ENCODE measurements at regions not wholly inside any gene's neighbourhood (a gene's known extent, or its start where the extent isn't known, plus 50 kb on each side); places are given as distances from the start of the nearest gene placed in this dataset.

DNA sequence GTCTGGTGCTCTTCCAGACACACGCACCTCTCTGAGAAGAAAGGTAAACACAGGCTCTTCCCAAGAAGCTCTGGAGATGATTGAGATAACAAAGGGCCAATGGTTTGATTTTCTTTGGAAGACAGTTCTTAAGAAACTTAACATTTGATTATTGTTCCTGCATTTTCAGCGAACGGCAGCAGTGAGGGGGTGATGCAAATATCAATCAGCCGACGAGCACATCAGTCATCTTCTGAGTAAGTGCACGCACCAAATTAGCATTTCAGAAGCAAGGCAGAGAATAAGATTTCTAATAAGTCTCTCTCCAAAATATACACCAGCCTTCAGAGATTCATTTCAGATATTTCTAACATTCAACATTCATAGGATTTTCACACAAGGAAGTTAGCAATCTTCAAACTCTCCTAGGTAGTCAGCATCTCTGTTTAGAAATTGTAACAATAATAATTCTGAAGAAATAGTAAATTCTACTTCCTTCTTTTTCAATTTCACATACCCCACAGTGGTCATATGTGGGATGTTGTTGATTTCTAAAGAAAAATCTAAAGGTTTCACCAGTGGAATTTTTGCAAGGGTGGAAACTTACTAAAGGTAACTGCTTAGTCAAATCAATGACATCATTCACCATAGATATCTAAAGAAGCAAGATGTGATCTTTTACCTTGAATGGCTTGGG, 250.3 kb downstream of the SEC61B start:
- TF ChIP-seq, protein P1, sequence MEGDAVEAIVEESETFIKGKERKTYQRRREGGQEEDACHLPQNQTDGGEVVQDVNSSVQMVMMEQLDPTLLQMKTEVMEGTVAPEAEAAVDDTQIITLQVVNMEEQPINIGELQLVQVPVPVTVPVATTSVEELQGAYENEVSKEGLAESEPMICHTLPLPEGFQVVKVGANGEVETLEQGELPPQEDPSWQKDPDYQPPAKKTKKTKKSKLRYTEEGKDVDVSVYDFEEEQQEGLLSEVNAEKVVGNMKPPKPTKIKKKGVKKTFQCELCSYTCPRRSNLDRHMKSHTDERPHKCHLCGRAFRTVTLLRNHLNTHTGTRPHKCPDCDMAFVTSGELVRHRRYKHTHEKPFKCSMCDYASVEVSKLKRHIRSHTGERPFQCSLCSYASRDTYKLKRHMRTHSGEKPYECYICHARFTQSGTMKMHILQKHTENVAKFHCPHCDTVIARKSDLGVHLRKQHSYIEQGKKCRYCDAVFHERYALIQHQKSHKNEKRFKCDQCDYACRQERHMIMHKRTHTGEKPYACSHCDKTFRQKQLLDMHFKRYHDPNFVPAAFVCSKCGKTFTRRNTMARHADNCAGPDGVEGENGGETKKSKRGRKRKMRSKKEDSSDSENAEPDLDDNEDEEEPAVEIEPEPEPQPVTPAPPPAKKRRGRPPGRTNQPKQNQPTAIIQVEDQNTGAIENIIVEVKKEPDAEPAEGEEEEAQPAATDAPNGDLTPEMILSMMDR (IDR thresholded peaks at IDR 0.05) = no peak
- H3K4me3 Mint-ChIP-seq (ENCODE audit: unreplicated experiment) = no peak overlapping the region
- H3K4me1 Mint-ChIP-seq (ENCODE audit: low read depth) = peaks cover 3% of the 10 kb centered on the region
- H3K36me3 Mint-ChIP-seq (ENCODE audit: low read depth) = peaks cover 2% of the 10 kb centered on the region
- DNase-seq (ENCODE audit: low spot score) = no peak
- H3K9me3 Mint-ChIP-seq (ENCODE audit: low read depth) = peaks cover 2% of the 10 kb centered on the region
- peaks cover 3% of the 10 kb centered on the region for H3K27me3 Mint-ChIP-seq (ENCODE audit: low read depth)
- H3K27ac Mint-ChIP-seq (ENCODE audit: unreplicated experiment) = no peak overlapping the region

DNA sequence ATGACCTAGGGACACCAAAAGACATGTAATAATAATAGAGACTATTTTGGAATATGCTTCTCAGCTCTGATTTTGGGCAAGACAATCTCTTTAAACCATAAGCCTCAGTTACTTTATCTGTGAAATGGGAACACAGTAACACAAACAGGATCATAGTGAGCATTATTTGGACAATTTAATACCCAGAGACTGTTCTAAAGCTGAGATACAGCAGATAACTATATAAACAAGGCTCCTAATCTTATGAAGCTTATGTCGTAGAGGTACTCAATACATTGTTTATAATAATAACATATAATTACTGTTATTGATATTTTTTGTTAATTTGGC, 250.8 kb downstream of the SEC61B start:
- peaks cover 3% of the 10 kb centered on the region for H3K27me3 Mint-ChIP-seq (ENCODE audit: low read depth)
- no peak for DNase-seq (ENCODE audit: low spot score)
- H3K36me3 Mint-ChIP-seq (ENCODE audit: low read depth) = no peaks in the 10 kb centered on the region
- no peak overlapping the region for H3K27ac Mint-ChIP-seq (ENCODE audit: unreplicated experiment)
- H3K9me3 Mint-ChIP-seq (ENCODE audit: low read depth) = peaks cover 2% of the 10 kb centered on the region
- no peak overlapping the region for H3K4me3 Mint-ChIP-seq (ENCODE audit: unreplicated experiment)
- TF ChIP-seq, protein P1 (IDR thresholded peaks at IDR 0.05) = no peak
- peaks cover 3% of the 10 kb centered on the region for H3K4me1 Mint-ChIP-seq (ENCODE audit: low read depth)

DNA sequence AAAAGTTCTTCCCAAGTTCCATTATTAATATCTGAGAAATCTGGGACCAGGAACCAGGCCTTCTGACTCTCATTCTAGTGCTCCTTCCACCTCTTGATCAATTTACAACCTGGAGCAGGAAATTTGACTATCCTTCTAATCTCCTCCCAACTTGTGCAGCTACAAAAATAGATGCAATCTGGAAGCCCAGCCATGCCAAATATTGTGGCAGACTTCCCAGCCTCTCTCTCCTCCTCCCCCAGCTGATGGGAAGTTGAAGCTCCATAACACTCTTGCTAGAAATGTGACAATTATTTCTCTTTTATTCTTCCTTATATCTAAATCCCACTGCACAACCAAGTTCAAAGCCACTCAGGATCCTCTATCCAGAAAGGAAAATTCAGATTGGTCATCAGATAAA, 252.1 kb downstream of the SEC61B start:
- Mint-ChIP-seq H3K27me3 (ENCODE audit: low read depth) (peaks cover 3% of the 10 kb centered on the region), H3K4me1 (ENCODE audit: low read depth) (peaks cover 3% of the 10 kb centered on the region), H3K4me3 (ENCODE audit: unreplicated experiment) (no peak overlapping the region), H3K9me3 (ENCODE audit: low read depth) (no peaks in the 10 kb centered on the region), H3K36me3 (ENCODE audit: low read depth) (no peaks in the 10 kb centered on the region), H3K27ac (ENCODE audit: unreplicated experiment) (no peak overlapping the region)
- TF ChIP-seq, protein P1 (IDR thresholded peaks at IDR 0.05) = no peak
- no peak for DNase-seq (ENCODE audit: low spot score)

DNA sequence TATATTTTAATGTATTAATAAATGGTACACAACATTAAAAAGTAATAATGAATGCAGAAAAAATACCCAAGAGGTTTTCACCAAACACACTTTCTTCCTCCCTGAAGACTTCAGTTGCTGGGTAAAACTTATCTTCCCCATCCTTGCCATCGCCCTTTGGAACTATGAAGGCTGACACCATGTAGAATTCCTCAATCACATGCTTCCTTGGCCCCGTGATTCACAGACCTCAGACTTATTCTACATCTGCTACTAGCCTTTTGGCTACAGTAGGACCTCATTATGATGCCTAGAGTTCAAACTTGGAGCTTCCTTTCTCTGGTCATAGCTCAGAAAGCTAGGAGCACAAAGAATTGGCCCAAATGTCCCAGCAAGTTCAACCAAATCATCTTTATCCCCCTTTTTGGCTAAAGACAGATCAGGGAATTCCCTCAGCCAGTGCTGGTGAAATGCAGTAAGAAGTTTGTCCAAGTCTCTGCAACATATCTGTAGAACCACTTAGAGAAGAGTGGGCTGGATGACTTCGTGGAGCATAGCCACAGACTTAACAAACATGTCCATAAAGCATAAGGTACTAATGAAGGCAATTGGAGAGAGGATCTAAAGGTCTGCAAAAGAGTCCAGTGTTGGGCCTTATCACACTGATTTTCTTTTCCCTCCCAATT, 253.5 kb downstream of the SEC61B start:
- Mint-ChIP-seq H3K27me3 (ENCODE audit: low read depth) (peaks cover 3% of the 10 kb centered on the region), H3K27ac (ENCODE audit: unreplicated experiment) (no peak overlapping the region), H3K36me3 (ENCODE audit: low read depth) (no peaks in the 10 kb centered on the region), H3K9me3 (ENCODE audit: low read depth) (no peaks in the 10 kb centered on the region), H3K4me3 (ENCODE audit: unreplicated experiment) (no peak overlapping the region), H3K4me1 (ENCODE audit: low read depth) (peaks cover 3% of the 10 kb centered on the region)
- TF ChIP-seq, protein P1 (IDR thresholded peaks at IDR 0.05) = no peak
- no peak for DNase-seq (ENCODE audit: low spot score)

DNA sequence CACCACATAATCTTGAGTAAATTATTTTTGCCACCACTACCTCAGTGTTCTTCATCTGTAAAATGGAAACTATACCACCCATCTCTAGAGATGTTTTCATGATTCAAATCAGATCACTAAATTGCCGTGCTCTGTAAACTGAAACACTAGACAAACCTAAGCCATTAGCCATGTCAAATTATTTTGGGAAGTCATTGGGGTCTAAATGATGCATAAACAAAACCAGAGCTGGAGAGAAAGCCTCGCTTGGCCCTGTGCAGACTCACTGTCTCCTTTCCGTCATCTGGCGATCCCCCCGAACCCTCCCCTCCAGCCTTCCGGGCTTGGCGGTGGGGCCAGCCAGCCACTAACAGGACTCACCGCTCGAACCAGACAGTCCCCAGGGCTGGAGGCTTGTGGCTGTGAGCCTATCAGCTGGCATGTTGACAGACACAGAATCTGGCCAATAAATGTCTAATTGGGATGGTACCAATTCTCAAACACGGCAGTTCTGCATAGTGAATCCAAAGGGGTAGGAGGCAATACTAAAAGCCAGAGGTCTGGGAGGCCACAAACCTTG, 256.5 kb downstream of the SEC61B start:
- TF ChIP-seq, protein P1 (IDR thresholded peaks at IDR 0.05) = no peak
- Mint-ChIP-seq H3K4me1 (ENCODE audit: low read depth) (peaks cover 3% of the 10 kb centered on the region), H3K4me3 (ENCODE audit: unreplicated experiment) (no peak overlapping the region), H3K36me3 (ENCODE audit: low read depth) (no peaks in the 10 kb centered on the region), H3K27me3 (ENCODE audit: low read depth) (peaks cover 3% of the 10 kb centered on the region), H3K9me3 (ENCODE audit: low read depth) (peaks cover 2% of the 10 kb centered on the region), H3K27ac (ENCODE audit: unreplicated experiment) (no peak overlapping the region)
- DNase-seq (ENCODE audit: low spot score) = no peak

All from chondrocyte (in vitro differentiated cells).